ENCODE measurements at regions not wholly inside any gene's neighbourhood (a gene's known extent, or its start where the extent isn't known, plus 50 kb on each side); places are given as distances from the start of the nearest gene placed in this dataset.
A peak's percentile ranks its signal among the peaks of the same experiment; 100 is the strongest.
"Not testable (repeated sequence)": the region's sequence is repeated elsewhere in the genome, so short reads cannot be mapped to it uniquely, and the experiment has no call there.

- no peak for DNase-seq (ENCODE audit: low spot score)
Observed at GRCh38 chr1:105591681-105592080, 1464.8 kb upstream of the PRMT6 start.

- DNase-seq (ENCODE audit: low spot score): no peak
Observed at GRCh38 chr1:105608713-105609112, 1447.8 kb upstream of the PRMT6 start.

- no peak for DNase-seq (ENCODE audit: low spot score)
Observed at GRCh38 chr1:105626276-105626987, 1430.0 kb upstream of the PRMT6 start.

GRCh38 chr1:105631153-105631744, 1425.2 kb upstream of the PRMT6 start:
- not testable (repeated sequence) for DNase-seq (ENCODE audit: low spot score)

- no peak for DNase-seq (ENCODE audit: low spot score)
Observed at GRCh38 chr1:105632342-105633196, 1423.9 kb upstream of the PRMT6 start.

- DNase-seq (ENCODE audit: low spot score): no peak
Observed at GRCh38 chr1:105636052-105636451, 1420.4 kb upstream of the PRMT6 start.

- no peak for DNase-seq (ENCODE audit: low spot score)
Observed at GRCh38 chr1:105641407-105641806, 1415.1 kb upstream of the PRMT6 start.

- no peak for DNase-seq (ENCODE audit: low spot score)
Observed at GRCh38 chr1:105652109-105652508, 1404.4 kb upstream of the PRMT6 start.

- DNase-seq (ENCODE audit: low spot score): no peak
Observed at GRCh38 chr1:105655032-105655431, 1401.4 kb upstream of the PRMT6 start.

GRCh38 chr1:105664495-105664894, 1392.0 kb upstream of the PRMT6 start:
- DNase-seq (ENCODE audit: low spot score): no peak

GRCh38 chr1:105678334-105678733, 1378.1 kb upstream of the PRMT6 start:
- DNase-seq (ENCODE audit: low spot score): no peak

- DNase-seq (ENCODE audit: low spot score): no peak
Observed at GRCh38 chr1:105684714-105685113, 1371.8 kb upstream of the PRMT6 start.

- DNase-seq (ENCODE audit: low spot score): no peak
Observed at GRCh38 chr1:105686026-105686425, 1370.4 kb upstream of the PRMT6 start.

- DNase-seq (ENCODE audit: low spot score): no peak
Observed at GRCh38 chr1:105686874-105687690, 1369.4 kb upstream of the PRMT6 start.

- no peak for DNase-seq (ENCODE audit: low spot score)
Observed at GRCh38 chr1:105700723-105701122, 1355.8 kb upstream of the PRMT6 start.

GRCh38 chr1:105724286-105724685, 1332.2 kb upstream of the PRMT6 start:
- DNase-seq (ENCODE audit: low spot score): no peak

- DNase-seq (ENCODE audit: low spot score): no peak
Observed at GRCh38 chr1:105730701-105731100, 1325.8 kb upstream of the PRMT6 start.

GRCh38 chr1:105736349-105736748, 1320.1 kb upstream of the PRMT6 start:
- DNase-seq (ENCODE audit: low spot score): no peak

- DNase-seq (ENCODE audit: low spot score): no peak
Observed at GRCh38 chr1:105779727-105780126, 1276.7 kb upstream of the PRMT6 start.

- no peak for DNase-seq (ENCODE audit: low spot score)
Observed at GRCh38 chr1:105785021-105785420, 1271.5 kb upstream of the PRMT6 start.

- peak; percentile 7 for DNase-seq (ENCODE audit: low spot score)
Observed at GRCh38 chr1:105793536-105794146, 1262.8 kb upstream of the PRMT6 start.

GRCh38 chr1:105795741-105796140, 1260.7 kb upstream of the PRMT6 start:
- DNase-seq (ENCODE audit: low spot score): no peak
